ENCODE measurements at regions not wholly inside any gene's neighbourhood (a gene's known extent, or its start where the extent isn't known, plus 50 kb on each side); places are given as distances from the start of the nearest gene placed in this dataset.

GRCh38 chr13:70890289-70890688 is 782.0 kb upstream of the KLHL1 start:
- no peak for TF ChIP-seq CTCF (IDR thresholded peaks at IDR 0.05; ENCODE audit: insufficient read depth, low read length, poor library complexity, severe bottlenecking)
- no peak for TF ChIP-seq EZH2phosphoT487 (conservative IDR thresholded peaks at IDR 0.05; ENCODE audit: low read length)
